Adrenal gland (tissue), 5 donors: ENCODE measurements at regions not wholly inside any gene's neighbourhood (a gene's known extent, or its start where the extent isn't known, plus 50 kb on each side); places are given as distances from the start of the nearest gene placed in this dataset.

Source experiments
- POLR2A ChIP-seq, 2 donors: fragments of 450-650 bp; IDR thresholded peaks; one replicate each; pipeline ENCODE4 v1.6.1; 2017; ENCODE audit warnings: antibody characterized with exemption in 2 of 2, mild to moderate bottlenecking in 2 of 2, moderate library complexity in 1 of 2
- TF ChIP-seq, protein P1 (sequence below), 6 experiments: fragments of 450-650 bp in 4 of 6; fragments of 200-600 bp in 2 of 6; sonication (generic) in 1 of 6; IDR thresholded peaks; 1 replicate in 5 of 6; 2 replicates in 1 of 6; pipeline versions ENCODE4 v1.5.1 to v1.8.0; 2016 to 2021; ENCODE audit warnings: antibody characterized with exemption in 6 of 6, mild to moderate bottlenecking in 2 of 6, moderate library complexity in 1 of 6
- donor health status: DM: no; HTN: no; CAD: no.

DNA sequence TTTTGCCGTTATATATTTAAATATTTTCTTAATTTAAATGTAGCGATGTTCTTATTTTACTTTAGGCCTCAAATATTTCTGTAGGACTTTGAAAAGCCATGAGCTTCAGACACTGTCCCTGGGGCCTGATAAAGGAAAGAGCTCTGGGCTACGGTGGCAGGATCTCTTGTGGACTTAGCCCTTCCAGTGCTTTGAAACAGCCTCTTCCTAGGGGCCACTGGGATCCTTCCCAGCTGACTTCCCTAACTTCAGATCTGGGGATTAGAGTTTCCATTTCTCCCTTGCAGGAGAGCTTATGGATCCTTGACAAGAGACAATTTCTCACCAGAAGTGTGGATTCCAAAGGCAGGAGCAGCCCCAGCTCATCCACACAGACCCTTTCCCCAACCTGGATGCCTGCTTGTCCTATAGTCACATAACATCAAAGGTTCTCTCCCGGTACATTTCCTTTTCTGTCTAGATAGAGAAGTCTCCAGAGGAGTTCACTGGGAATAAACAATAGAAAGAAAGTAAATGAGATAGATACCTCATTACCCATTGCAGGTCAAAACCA lies 221.4 kb downstream of the TTC6 start:
- TF ChIP-seq, protein P1, sequence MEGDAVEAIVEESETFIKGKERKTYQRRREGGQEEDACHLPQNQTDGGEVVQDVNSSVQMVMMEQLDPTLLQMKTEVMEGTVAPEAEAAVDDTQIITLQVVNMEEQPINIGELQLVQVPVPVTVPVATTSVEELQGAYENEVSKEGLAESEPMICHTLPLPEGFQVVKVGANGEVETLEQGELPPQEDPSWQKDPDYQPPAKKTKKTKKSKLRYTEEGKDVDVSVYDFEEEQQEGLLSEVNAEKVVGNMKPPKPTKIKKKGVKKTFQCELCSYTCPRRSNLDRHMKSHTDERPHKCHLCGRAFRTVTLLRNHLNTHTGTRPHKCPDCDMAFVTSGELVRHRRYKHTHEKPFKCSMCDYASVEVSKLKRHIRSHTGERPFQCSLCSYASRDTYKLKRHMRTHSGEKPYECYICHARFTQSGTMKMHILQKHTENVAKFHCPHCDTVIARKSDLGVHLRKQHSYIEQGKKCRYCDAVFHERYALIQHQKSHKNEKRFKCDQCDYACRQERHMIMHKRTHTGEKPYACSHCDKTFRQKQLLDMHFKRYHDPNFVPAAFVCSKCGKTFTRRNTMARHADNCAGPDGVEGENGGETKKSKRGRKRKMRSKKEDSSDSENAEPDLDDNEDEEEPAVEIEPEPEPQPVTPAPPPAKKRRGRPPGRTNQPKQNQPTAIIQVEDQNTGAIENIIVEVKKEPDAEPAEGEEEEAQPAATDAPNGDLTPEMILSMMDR (IDR thresholded peaks at IDR 0.05), result no peak
- no peak for TF ChIP-seq POLR2A (IDR thresholded peaks at IDR 0.05)
